HG03378 (cell line): ENCODE measurements at regions not wholly inside any gene's neighbourhood (a gene's known extent, or its start where the extent isn't known, plus 50 kb on each side); places are given as distances from the start of the nearest gene placed in this dataset.

Experiments used
- ATAC-seq: cut with Tn5 transposase; IDR thresholded peaks from one replicate; pipeline ENCODE4 v1.9.1; 2021; ENCODE audit warnings: mild to moderate bottlenecking, moderate library complexity; ENCODE audit not compliant: unreplicated experiment

DNA sequence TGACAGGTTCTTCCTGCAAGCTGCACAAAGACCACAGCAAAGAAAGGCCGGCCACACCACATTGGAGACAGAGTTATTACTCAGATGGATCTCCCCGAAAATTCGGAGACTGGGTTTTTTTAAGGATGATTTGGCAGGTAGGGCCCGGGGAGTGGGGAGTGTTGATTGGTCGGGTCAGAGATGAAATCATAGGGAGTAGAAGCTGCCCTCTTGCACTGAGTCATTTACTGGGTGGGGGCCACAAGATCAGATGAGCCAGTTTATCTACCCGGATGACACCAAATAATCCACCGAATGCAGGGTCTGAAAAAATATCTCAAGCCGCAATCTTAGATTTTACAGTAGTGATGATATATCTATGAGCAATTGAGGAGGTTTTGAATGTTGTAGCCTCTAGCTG lies 401.8 kb upstream of the FAT3 start:
- no peak for ATAC-seq

- no peak for ATAC-seq
These were observed 403.9 kb upstream of the FAT3 start for GRCh38 chr11:91820709-91821108.

- ATAC-seq: no peak
These were observed 404.8 kb upstream of the FAT3 start for GRCh38 chr11:91819777-91820176.

DNA sequence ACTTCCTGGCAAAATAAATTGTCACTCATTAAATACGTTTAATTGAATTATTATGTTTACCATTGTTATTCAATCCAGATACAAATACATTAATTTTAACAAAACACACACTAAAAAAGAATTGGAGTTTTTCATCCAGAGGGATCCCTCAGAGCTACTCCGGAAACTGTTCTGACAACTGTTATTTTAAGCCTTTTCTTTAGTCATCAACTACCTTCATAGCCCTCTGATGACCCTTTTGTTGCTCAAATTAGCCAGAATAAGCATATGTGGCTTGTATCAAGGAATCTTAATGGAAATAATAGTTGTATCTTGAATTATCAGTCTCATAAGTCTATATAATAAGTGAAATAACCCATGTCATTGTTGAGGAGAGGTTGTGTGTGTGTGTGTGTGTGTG lies 405.4 kb upstream of the FAT3 start:
- no peak for ATAC-seq

DNA sequence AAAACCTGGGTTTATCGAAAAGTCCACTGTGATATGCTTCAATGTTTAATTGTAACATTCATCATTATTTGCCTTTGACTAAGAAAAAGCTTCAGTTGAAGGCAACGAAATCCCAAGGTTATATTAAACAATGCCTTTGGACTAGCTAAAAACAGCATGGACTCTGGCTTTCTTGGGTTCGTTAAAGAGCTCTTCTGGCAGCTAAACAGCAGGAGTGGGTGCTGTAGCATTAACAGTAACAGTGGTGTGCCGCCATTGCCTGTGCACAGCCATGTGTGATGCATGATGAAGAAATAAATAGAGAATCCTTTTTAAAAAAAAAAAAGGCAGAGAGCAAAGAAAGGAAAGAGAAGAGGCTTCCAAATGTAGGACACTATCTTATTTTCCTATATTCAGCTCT lies 406.6 kb upstream of the FAT3 start:
- ATAC-seq: no peak

DNA sequence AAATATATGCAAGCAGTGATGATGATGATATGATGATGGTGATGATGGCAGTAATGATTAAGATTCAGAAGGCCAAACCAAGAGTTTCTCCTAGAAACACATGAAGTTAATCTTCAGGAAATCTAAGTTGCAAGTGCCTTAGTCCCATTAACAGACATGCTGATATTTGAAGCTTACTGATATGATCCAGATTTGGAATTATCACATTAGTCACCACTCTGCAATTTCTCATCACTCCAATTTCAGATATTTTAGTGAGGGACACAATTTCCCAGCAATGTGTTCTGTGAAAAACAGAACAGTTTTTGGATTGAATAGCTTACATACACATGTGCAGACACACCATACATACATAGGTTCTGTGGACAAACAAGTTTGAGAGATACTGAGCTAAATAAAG lies 411.4 kb upstream of the FAT3 start:
- ATAC-seq: no peak

DNA sequence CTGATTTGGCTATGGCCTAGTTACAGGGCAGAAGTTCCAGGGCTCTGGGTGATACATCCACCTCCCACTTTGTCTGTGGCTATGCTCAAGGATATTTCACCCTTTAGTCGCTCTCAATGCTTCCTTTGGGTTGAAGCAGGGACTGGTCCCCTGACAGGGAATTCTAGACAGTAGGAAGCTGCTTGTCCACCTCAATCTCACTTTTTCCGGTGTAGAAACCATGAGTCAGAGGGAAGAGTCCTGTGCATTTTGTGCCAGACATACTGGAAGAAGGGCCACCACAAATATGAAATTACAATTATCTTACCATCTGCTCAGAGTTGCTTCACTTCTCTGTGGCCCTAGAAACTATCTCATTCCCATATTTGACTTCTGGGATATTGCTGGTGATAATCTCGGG lies 413.7 kb upstream of the FAT3 start:
- ATAC-seq: no peak

DNA sequence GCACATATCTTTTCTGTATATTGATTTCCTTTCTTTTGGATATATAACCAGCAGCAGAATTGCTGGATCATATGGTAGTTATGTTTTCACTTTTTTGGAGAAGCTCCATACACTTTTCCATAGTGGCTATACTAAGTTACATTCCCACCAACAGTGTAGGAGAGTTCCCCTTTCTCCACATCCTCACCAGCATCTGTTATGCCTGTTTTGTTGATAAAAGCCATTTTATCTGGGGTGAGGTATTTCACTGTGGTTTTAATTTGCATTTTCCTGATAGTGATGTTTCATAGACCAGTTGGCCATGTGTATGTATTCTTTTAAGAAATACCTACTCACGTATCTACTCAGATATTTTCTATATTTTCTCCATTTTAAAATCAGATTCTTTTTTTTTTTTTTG lies 419.3 kb upstream of the FAT3 start:
- ATAC-seq: no peak

DNA sequence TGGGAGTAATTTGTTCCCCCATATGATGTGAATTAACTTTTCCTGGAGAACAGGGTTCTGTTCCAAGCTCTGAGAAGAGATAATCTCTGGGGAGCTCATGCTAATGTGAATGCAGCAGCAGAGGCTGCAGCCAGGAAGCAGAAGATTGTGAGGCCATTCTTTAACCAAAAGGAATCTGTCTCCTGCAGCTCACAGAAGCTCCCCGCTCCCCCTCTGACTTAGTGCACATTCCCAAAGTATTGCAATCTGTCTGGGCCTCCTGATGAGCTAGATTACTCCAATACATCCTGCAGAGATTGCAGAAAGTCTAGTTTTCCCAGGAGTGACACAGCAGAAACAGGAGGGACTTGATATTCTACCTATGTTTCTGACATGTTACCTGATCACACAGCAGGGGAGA lies 420.6 kb upstream of the FAT3 start:
- ATAC-seq: no peak

DNA sequence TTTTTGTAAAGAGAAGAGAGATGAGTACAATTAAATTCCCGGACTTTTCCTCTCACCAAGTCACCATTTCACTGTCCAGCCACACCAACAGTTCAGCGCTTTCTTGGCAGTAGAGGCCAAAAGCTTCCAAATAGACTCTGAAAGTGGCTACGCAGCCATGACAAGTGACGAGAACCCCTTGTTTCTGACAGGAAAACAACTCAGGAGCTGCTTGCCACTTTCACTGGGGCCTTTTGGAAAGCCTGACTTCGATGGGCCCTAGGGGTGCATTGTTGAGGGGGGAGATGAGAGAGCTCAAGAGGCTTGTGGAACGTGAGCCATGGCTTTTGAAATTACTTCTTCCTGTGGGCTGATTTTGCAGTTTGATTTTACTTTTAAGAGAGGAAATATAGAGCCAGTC lies 422.1 kb upstream of the FAT3 start:
- no peak for ATAC-seq

DNA sequence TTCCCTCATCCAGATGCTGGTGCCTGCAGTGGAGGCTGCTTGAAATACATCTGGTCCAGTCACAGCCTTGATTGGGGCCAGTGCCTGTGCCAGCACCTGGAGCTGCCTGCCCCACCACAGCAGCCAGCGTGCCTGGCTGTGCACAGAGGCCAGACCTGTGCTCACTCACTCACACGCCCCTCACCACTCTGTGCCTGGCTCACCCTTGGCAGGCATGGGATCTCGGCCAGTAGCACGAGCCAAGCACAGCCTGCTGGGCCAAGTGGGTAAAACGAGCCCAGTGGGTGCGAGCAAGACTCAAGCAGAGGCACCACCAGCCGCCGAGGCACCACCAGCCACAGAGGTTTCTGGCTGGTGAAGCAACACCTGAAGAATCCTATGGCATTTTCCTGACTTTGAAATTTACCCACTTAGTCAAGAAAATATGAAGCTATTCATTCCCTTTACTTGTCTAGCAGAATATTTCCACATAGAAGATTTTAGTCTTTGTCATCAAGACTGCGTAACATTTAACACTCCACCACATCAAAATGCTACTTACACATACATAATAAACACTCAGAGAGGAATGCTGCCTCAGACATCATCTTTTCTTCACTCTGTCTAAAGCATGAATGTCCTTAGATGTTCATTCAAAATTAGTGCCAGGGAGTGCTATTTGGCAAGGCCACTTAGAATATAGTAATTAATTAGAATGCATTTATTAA lies 424.3 kb upstream of the FAT3 start:
- no peak for ATAC-seq

DNA sequence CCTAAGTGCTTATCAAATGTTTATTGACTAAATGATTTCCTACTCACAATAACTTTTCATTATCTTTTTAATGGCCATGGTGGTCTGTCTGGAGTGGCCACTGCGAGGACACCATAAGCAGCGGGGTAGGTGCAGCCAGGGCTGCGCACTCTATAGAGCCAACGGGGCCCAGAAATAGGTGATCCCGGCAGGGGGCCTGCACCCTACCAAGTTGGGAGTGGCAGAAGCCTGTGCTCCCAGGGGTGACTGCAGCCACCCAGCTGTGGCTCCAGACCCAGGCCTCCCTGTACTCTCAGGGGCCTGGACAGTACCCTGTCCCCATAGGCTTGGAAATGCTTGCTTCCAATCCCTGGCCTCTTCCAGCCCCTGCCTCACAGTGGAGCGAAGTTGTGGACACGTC lies 426.4 kb upstream of the FAT3 start:
- no peak for ATAC-seq

DNA sequence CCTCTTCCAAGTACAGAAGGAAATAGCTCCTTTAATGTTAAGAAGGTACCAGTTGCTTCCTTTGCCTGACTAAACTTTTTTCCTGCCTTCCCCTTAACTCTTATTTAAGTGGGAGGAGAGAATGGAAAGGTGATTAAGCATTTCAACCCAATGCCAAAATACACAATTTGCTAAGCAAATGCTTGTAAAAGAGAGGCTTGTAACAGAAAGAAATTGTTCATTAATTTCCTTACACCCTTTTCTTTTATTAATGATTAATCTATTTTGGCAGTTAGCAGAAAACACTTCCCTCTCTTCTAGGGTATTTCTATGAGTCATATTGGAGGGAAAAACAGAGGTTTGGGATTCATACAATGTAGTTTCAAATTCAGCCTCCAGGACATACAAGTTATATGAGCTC lies 427.6 kb upstream of the FAT3 start:
- no peak for ATAC-seq

GRCh38 chr11:91795139-91795887 lies 429.3 kb upstream of the FAT3 start:
- ATAC-seq: no peak

- no peak for ATAC-seq
These were observed 430.5 kb upstream of the FAT3 start for GRCh38 chr11:91794146-91794545.

GRCh38 chr11:91792779-91793262 lies 431.8 kb upstream of the FAT3 start:
- ATAC-seq: no peak

DNA sequence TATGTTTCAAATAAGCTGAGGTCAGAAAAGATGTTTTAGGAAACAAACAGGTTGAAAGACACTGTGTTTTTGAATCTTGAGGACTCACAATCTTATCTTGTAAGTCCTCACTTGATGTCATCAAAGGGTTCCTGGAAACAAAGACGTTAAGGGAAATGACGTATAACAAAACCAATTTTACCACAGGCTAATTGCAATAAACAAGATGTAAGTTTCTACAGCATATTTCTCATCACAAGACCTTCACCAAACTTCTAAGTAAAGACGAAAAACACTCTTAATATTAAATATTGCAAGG lies 433.5 kb upstream of the FAT3 start:
- no peak for ATAC-seq

- no peak for ATAC-seq
These were observed 434.1 kb upstream of the FAT3 start for GRCh38 chr11:91790346-91791170.

DNA sequence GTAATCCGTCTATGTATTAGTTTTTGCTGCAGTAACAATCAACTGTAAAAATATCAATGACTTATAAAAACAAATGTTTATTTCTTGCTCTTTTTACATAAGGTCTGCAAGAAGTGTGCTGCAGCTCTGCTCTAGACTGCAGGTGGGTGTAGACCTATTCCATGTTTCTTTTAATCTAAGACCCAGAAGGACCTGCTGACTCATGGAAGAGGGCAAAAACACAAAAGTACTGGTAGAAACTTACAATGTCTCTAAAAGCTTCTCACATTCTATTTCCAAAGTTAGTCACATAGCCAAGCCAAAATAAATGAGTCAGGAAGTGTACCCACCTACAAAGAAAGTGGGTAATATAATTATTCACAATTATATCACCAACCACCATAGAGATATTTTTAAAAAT lies 435.9 kb upstream of the FAT3 start:
- no peak for ATAC-seq

DNA sequence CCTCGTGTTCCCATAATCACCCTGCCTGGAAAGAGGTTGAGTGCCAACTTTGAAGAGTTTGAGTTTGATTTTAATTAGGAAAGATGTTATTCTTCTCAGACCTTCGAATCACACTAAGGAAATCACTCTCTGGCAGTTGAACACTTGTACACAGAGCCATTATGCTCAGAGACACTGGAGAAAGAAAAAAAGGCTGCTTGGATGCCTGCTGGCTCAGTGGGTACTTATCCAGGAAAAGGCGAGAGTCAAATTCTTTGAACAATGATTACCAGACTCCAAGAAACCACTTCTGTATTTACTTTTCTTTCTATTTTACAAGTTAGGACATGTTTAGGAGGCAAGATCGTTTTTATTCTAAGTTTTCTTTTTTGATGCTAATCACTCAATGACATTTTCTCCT lies 438.5 kb upstream of the FAT3 start:
- ATAC-seq: no peak

GRCh38 chr11:91783173-91783572 lies 441.4 kb upstream of the FAT3 start:
- ATAC-seq: no peak

DNA sequence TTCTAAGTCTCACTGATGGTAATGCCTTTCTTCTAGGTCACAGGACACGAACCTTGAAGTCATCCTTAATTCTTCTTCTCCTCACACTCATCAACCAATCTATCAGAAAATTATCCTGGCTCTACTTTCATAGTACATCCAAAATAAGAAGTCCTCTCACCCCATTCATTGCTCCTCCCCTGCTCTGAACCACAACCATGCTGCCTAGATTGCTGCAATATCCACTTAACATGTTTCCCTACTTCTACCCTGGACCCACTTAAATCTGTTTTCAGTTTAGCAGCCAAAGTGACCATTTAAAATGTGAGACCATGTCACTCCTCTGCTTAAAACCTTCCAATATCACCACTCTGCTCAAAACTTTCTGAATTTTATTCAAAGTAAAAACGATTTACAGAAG lies 445.9 kb upstream of the FAT3 start:
- ATAC-seq: no peak
